ENCODE measurements at regions not wholly inside any gene's neighbourhood (a gene's known extent, or its start where the extent isn't known, plus 50 kb on each side); places are given as distances from the start of the nearest gene placed in this dataset.

GRCh38 chr6:100163035-100163434, 169.0 kb upstream of the MCHR2 start:
- Histone ChIP-seq H3K79me2 (ENCODE audit: insufficient read depth, low read length) (no peaks in the 10 kb centered on the region), H4K20me1 (ENCODE audit: low read depth, low read length) (no peaks in the 10 kb centered on the region), H3K4me3 (ENCODE audit: insufficient read depth, low read length, poor library complexity, severe bottlenecking) (no peak overlapping the region), H3K9me3 (ENCODE audit: insufficient read depth, low read length) (no peaks in the 10 kb centered on the region), H3K27ac (ENCODE audit: low read depth, low read length) (no peak overlapping the region), H2AFZ (ENCODE audit: low read depth, low read length, severe bottlenecking) (no peak overlapping the region), H3K9ac (ENCODE audit: low read length) (no peak overlapping the region), H3K4me2 (ENCODE audit: low read depth, low read length, poor library complexity, severe bottlenecking) (no peak overlapping the region), H3K27me3 (ENCODE audit: low read length) (no peaks in the 10 kb centered on the region), H3F3A (ENCODE audit: insufficient read depth) (no peaks in the 10 kb centered on the region), H3K36me3 (ENCODE audit: low read length) (no peaks in the 10 kb centered on the region), H3K9me2 (replicated peaks; ENCODE audit: insufficient read depth, low read length) (no peaks in the 10 kb centered on the region)
- TF ChIP-seq EZH2phosphoT487 (conservative IDR thresholded peaks at IDR 0.05; ENCODE audit: low read length) = no peak
- TF ChIP-seq, protein P1, sequence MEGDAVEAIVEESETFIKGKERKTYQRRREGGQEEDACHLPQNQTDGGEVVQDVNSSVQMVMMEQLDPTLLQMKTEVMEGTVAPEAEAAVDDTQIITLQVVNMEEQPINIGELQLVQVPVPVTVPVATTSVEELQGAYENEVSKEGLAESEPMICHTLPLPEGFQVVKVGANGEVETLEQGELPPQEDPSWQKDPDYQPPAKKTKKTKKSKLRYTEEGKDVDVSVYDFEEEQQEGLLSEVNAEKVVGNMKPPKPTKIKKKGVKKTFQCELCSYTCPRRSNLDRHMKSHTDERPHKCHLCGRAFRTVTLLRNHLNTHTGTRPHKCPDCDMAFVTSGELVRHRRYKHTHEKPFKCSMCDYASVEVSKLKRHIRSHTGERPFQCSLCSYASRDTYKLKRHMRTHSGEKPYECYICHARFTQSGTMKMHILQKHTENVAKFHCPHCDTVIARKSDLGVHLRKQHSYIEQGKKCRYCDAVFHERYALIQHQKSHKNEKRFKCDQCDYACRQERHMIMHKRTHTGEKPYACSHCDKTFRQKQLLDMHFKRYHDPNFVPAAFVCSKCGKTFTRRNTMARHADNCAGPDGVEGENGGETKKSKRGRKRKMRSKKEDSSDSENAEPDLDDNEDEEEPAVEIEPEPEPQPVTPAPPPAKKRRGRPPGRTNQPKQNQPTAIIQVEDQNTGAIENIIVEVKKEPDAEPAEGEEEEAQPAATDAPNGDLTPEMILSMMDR (IDR thresholded peaks at IDR 0.05; ENCODE audit: insufficient read depth, low read length, poor library complexity, severe bottlenecking) = no peak

GRCh38 chr6:100161782-100162365, 167.9 kb upstream of the MCHR2 start:
- Histone ChIP-seq H3K79me2 (ENCODE audit: insufficient read depth, low read length) (no peaks in the 10 kb centered on the region), H3F3A (ENCODE audit: insufficient read depth) (no peaks in the 10 kb centered on the region), H3K9me3 (ENCODE audit: insufficient read depth, low read length) (no peaks in the 10 kb centered on the region), H3K4me3 (ENCODE audit: insufficient read depth, low read length, poor library complexity, severe bottlenecking) (no peak overlapping the region), H3K4me2 (ENCODE audit: low read depth, low read length, poor library complexity, severe bottlenecking) (no peak overlapping the region), H2AFZ (ENCODE audit: low read depth, low read length, severe bottlenecking) (no peak overlapping the region), H3K9me2 (replicated peaks; ENCODE audit: insufficient read depth, low read length) (no peaks in the 10 kb centered on the region), H3K36me3 (ENCODE audit: low read length) (no peaks in the 10 kb centered on the region), H4K20me1 (ENCODE audit: low read depth, low read length) (no peaks in the 10 kb centered on the region), H3K27me3 (ENCODE audit: low read length) (no peaks in the 10 kb centered on the region), H3K9ac (ENCODE audit: low read length) (no peak overlapping the region), H3K27ac (ENCODE audit: low read depth, low read length) (no peak overlapping the region)
- TF ChIP-seq EZH2phosphoT487 (conservative IDR thresholded peaks at IDR 0.05; ENCODE audit: low read length) = no peak
- TF ChIP-seq, protein P1 (IDR thresholded peaks at IDR 0.05; ENCODE audit: insufficient read depth, low read length, poor library complexity, severe bottlenecking) = no peak

GRCh38 chr6:100160930-100161329, 166.9 kb upstream of the MCHR2 start:
- Histone ChIP-seq H3K79me2 (ENCODE audit: insufficient read depth, low read length) (no peaks in the 10 kb centered on the region), H3K9me3 (ENCODE audit: insufficient read depth, low read length) (no peaks in the 10 kb centered on the region), H3F3A (ENCODE audit: insufficient read depth) (no peaks in the 10 kb centered on the region), H3K4me3 (ENCODE audit: insufficient read depth, low read length, poor library complexity, severe bottlenecking) (no peak overlapping the region), H3K9ac (ENCODE audit: low read length) (no peak overlapping the region), H3K27ac (ENCODE audit: low read depth, low read length) (no peak overlapping the region), H3K9me2 (replicated peaks; ENCODE audit: insufficient read depth, low read length) (no peaks in the 10 kb centered on the region), H4K20me1 (ENCODE audit: low read depth, low read length) (no peaks in the 10 kb centered on the region), H3K4me2 (ENCODE audit: low read depth, low read length, poor library complexity, severe bottlenecking) (no peak overlapping the region), H2AFZ (ENCODE audit: low read depth, low read length, severe bottlenecking) (no peak overlapping the region), H3K36me3 (ENCODE audit: low read length) (no peaks in the 10 kb centered on the region), H3K27me3 (ENCODE audit: low read length) (no peaks in the 10 kb centered on the region)
- TF ChIP-seq EZH2phosphoT487 (conservative IDR thresholded peaks at IDR 0.05; ENCODE audit: low read length) = no peak
- TF ChIP-seq, protein P1 (IDR thresholded peaks at IDR 0.05; ENCODE audit: insufficient read depth, low read length, poor library complexity, severe bottlenecking) = no peak
